Psoas muscle (tissue), 7 donors: ENCODE measurements at regions not wholly inside any gene's neighbourhood (a gene's known extent, or its start where the extent isn't known, plus 50 kb on each side); places are given as distances from the start of the nearest gene placed in this dataset.

ENCODE experiments used
- ATAC-seq, 4 donors: fragments of 200-7000 bp; cut with Tn5 transposase; one replicate each; pipeline ENCODE4 v1.9.1; 2020; ENCODE audit warnings: moderate library complexity in 3 of 4, mild to moderate bottlenecking in 2 of 4
- DNase-seq, 2 donors: peaks; one replicate each; pipeline ENCODE4 v3.0.0-alpha.2; 2020
- H3K27ac ChIP-seq: fragments of 200-600 bp; one replicate; pipeline ENCODE4 v1.8.0; 2022
- H3K27me3 ChIP-seq, 3 donors: fragments of 200-600 bp in 1 of 3; one replicate each; pipeline versions ENCODE4 v1.6.1 to v1.8.0; 2013 to 2022; ENCODE audit warnings: low read length in 2 of 3, mild to moderate bottlenecking in 2 of 3, moderate library complexity in 1 of 3; ENCODE audit not compliant: insufficient read depth in 3 of 3
- H3K36me3 ChIP-seq, 2 donors: fragments of 200-600 bp in 1 of 2; one replicate each; pipeline versions ENCODE4 v1.6.1 to v1.8.0; 2013 to 2022; ENCODE audit warnings: low read depth in 1 of 2, mild to moderate bottlenecking in 1 of 2, moderate library complexity in 1 of 2; ENCODE audit not compliant: insufficient read depth in 1 of 2
- H3K4me1 ChIP-seq: fragments of 200-600 bp; one replicate; pipeline ENCODE4 v1.8.0; 2022
- H3K4me3 ChIP-seq: fragments of 200-600 bp; one replicate; pipeline ENCODE4 v1.8.0; 2022; ENCODE audit warnings: mild to moderate bottlenecking
- H3K9me3 ChIP-seq: fragments of 200-600 bp; one replicate; pipeline ENCODE4 v1.8.0; 2022
- CTCF ChIP-seq: fragments of 200-600 bp; IDR thresholded peaks from one replicate; pipeline ENCODE4 v1.8.0; 2022; ENCODE audit warnings: antibody characterized with exemption
- WGBS, 3 donors: extraction: QIAGEN DNeasy Blood & Tissue Kit; methylation state at CpG; one replicate each; pipeline versions ENCODE4 v1.1.6 to v1.1.7; 2013; 5-methylcytosine and 5-hydroxymethylcytosine counted together
- intact Hi-C, 2 donors: fragments of 100-400 bp; cut with DNase I; formaldehyde crosslinking; loops; one replicate each; pipeline versions ENCODE4 v1.11.0 to v1.14.2; 2022
- donor health status: healthy with polysubstance abuse.
- donor health status: DM: no; HTN: no; CAD: no; lungs with moderate emphysema.
- donor health status: Bipolar disorder and iron deficiency.
- donor health status: healthy.
- donor health status: DM: yes; HTN: yes; CAD: no.
- donor health status: DM: no; HTN: no; CAD: no.
- donor health status: DM: yes; HTN: yes; CAD: no.

GRCh38 chr5:4159681-4160080 lies 564.0 kb downstream of the IRX1 start:
- DNase-seq (no peak), ATAC-seq (no peak)
- Histone ChIP-seq H3K27me3 (no peaks in the 10 kb centered on the region), H3K27ac (no peak overlapping the region), H3K4me3 (no peak overlapping the region), H3K36me3 (no peaks in the 10 kb centered on the region), H3K9me3 (no peaks in the 10 kb centered on the region), H3K4me1 (no peaks in the 10 kb centered on the region)
- intact Hi-C loops = no loop called here
- WGBS, 3 donors = 50 to 71% (median 51%) methylated on average over 5 of the region's 5 CpGs
- no peak for TF ChIP-seq CTCF

- Histone ChIP-seq H3K4me1 (no peaks in the 10 kb centered on the region), H3K36me3 (no peaks in the 10 kb centered on the region), H3K4me3 (no peak overlapping the region), H3K27me3 (no peaks in the 10 kb centered on the region), H3K9me3 (no peaks in the 10 kb centered on the region), H3K27ac (no peak overlapping the region)
- no peak for TF ChIP-seq CTCF
- ATAC-seq = no peak
- 91 to 92% (median 92%) methylated on average over 6 of the region's 6 CpGs for WGBS, 3 donors
- intact Hi-C loops = no loop called here
- DNase-seq = no peak
Observed at GRCh38 chr5:4164167-4164566, 568.5 kb downstream of the IRX1 start.

- intact Hi-C loops = no loop called here
- Histone ChIP-seq H3K4me1 (no peaks in the 10 kb centered on the region), H3K4me3 (no peak overlapping the region), H3K27me3 (no peaks in the 10 kb centered on the region), H3K9me3 (no peaks in the 10 kb centered on the region), H3K27ac (no peak overlapping the region), H3K36me3 (no peaks in the 10 kb centered on the region)
- TF ChIP-seq CTCF = no peak
- 76 to 83% (median 81%) methylated on average over 5 of the region's 5 CpGs for WGBS, 3 donors
- DNase-seq (no peak), ATAC-seq (no peak)
Observed at GRCh38 chr5:4180703-4181102, 585.1 kb downstream of the IRX1 start.

GRCh38 chr5:4182144-4182543 lies 586.5 kb downstream of the IRX1 start:
- Histone ChIP-seq H3K27ac (no peak overlapping the region), H3K36me3 (no peaks in the 10 kb centered on the region), H3K27me3 (no peaks in the 10 kb centered on the region), H3K9me3 (no peaks in the 10 kb centered on the region), H3K4me3 (no peak overlapping the region), H3K4me1 (no peaks in the 10 kb centered on the region)
- ATAC-seq = no peak
- no peak for DNase-seq
- intact Hi-C loops = no loop called here
- 89 to 92% (median 90%) methylated on average over 5 of the region's 5 CpGs for WGBS, 3 donors
- TF ChIP-seq CTCF = no peak

GRCh38 chr5:4185127-4185526 lies 589.5 kb downstream of the IRX1 start:
- no peak overlapping the region for H3K27ac ChIP-seq
- no peaks in the 10 kb centered on the region for H3K9me3 ChIP-seq
- H3K4me1 ChIP-seq = no peaks in the 10 kb centered on the region
- DNase-seq = no peak
- intact Hi-C loops = no loop called here
- H3K36me3 ChIP-seq = no peaks in the 10 kb centered on the region
- TF ChIP-seq CTCF = no peak
- no peak overlapping the region for H3K4me3 ChIP-seq
- 92 to 94% (median 92%) methylated on average over 2 of the region's 2 CpGs for WGBS, 3 donors
- H3K27me3 ChIP-seq = no peaks in the 10 kb centered on the region
- ATAC-seq = no peak
